ENCODE measurements at regions not wholly inside any gene's neighbourhood (a gene's known extent, or its start where the extent isn't known, plus 50 kb on each side); places are given as distances from the start of the nearest gene placed in this dataset.

DNA sequence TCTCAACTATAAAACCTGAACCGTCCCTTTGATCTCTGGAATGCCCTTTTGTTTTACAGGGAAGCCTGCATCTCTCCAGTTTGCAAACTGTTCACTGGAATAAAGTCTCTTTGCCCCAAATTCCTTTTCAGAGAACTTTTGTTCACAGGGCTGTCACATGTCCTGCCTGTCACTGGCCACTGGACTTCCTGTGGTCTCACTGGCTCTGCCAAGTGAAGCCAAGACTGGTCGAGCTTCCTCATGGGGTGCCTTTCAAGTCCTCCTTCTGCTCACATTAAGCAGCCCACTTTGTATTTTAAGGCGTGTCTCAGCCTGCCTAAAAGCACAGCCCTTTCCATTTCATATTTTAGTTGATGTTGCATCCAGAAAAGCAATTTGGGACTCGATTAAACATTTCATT, 215.7 kb downstream of the KATNAL1 start:
- TF ChIP-seq, protein P1, sequence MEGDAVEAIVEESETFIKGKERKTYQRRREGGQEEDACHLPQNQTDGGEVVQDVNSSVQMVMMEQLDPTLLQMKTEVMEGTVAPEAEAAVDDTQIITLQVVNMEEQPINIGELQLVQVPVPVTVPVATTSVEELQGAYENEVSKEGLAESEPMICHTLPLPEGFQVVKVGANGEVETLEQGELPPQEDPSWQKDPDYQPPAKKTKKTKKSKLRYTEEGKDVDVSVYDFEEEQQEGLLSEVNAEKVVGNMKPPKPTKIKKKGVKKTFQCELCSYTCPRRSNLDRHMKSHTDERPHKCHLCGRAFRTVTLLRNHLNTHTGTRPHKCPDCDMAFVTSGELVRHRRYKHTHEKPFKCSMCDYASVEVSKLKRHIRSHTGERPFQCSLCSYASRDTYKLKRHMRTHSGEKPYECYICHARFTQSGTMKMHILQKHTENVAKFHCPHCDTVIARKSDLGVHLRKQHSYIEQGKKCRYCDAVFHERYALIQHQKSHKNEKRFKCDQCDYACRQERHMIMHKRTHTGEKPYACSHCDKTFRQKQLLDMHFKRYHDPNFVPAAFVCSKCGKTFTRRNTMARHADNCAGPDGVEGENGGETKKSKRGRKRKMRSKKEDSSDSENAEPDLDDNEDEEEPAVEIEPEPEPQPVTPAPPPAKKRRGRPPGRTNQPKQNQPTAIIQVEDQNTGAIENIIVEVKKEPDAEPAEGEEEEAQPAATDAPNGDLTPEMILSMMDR (IDR thresholded peaks at IDR 0.05): no peak
- no peak for TF ChIP-seq POLR2A (IDR thresholded peaks at IDR 0.05)
- TF ChIP-seq EP300 (IDR thresholded peaks at IDR 0.05): no peak
- no peak for TF ChIP-seq POLR2AphosphoS5 (IDR thresholded peaks at IDR 0.05)
